Glutamatergic neuron (in vitro differentiated cells): ENCODE measurements at regions not wholly inside any gene's neighbourhood (a gene's known extent, or its start where the extent isn't known, plus 50 kb on each side); places are given as distances from the start of the nearest gene placed in this dataset.

ENCODE experiments used
- DNase-seq: peaks from one replicate; pipeline ENCODE4 v3.0.0; 2022
- H3K27ac Mint-ChIP-seq: one replicate; pipeline ENCODE4 v1.8.0; 2020; ENCODE audit warnings: mild to moderate bottlenecking, mixed read lengths, inconsistent platforms; ENCODE audit not compliant: unreplicated experiment
- H3K27me3 Mint-ChIP-seq: one replicate; pipeline ENCODE4 v1.8.0; 2020; ENCODE audit warnings: mild to moderate bottlenecking, moderate library complexity, mixed read lengths, inconsistent platforms; ENCODE audit not compliant: unreplicated experiment
- H3K36me3 Mint-ChIP-seq: one replicate; pipeline ENCODE4 v1.8.0; 2020; ENCODE audit warnings: mild to moderate bottlenecking, mixed read lengths, inconsistent platforms; ENCODE audit not compliant: unreplicated experiment
- H3K4me1 Mint-ChIP-seq: one replicate; pipeline ENCODE4 v1.8.0; 2020; ENCODE audit warnings: mild to moderate bottlenecking, low read depth, mixed read lengths, inconsistent platforms; ENCODE audit not compliant: unreplicated experiment
- H3K4me3 Mint-ChIP-seq: one replicate; pipeline ENCODE4 v1.8.0; 2020; ENCODE audit warnings: mild to moderate bottlenecking, mixed read lengths, inconsistent platforms; ENCODE audit not compliant: unreplicated experiment
- H3K9me3 Mint-ChIP-seq: one replicate; pipeline ENCODE4 v1.8.0; 2020; ENCODE audit warnings: mild to moderate bottlenecking, moderate library complexity, mixed read lengths, inconsistent platforms; ENCODE audit not compliant: unreplicated experiment
- TF ChIP-seq, protein P1 (sequence below): fragments of 200-600 bp; sonication (generic); IDR thresholded peaks from one replicate; pipeline ENCODE4 v1.5.0; 2021; ENCODE audit not compliant: partially characterized antibody, unreplicated experiment

DNA sequence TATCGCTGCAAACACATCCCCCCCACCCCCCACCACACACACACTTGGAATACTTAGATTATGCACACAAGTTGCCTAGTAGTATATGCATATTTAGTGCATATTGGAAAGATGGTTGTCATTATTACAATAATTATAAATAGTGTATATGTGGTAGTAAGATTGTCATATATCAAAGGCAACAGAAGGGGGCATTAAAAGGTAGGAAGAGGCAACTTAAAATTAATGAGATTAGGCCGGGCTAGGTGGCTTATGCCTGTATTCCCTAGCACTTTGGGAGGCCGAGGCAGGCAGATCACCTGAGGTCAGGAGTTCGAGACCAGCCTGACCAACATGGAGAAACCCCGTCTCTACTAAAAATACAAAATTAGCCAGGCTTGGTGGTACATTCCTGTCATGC is 52.1 kb downstream of the GSC start:
- DNase-seq, result no peak
- H3K36me3 Mint-ChIP-seq, result no peaks in the 10 kb centered on the region
- H3K27me3 Mint-ChIP-seq, result no peaks in the 10 kb centered on the region
- TF ChIP-seq, protein P1, sequence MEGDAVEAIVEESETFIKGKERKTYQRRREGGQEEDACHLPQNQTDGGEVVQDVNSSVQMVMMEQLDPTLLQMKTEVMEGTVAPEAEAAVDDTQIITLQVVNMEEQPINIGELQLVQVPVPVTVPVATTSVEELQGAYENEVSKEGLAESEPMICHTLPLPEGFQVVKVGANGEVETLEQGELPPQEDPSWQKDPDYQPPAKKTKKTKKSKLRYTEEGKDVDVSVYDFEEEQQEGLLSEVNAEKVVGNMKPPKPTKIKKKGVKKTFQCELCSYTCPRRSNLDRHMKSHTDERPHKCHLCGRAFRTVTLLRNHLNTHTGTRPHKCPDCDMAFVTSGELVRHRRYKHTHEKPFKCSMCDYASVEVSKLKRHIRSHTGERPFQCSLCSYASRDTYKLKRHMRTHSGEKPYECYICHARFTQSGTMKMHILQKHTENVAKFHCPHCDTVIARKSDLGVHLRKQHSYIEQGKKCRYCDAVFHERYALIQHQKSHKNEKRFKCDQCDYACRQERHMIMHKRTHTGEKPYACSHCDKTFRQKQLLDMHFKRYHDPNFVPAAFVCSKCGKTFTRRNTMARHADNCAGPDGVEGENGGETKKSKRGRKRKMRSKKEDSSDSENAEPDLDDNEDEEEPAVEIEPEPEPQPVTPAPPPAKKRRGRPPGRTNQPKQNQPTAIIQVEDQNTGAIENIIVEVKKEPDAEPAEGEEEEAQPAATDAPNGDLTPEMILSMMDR, result no peak
- no peak overlapping the region for H3K27ac Mint-ChIP-seq
- H3K4me1 Mint-ChIP-seq, result no peaks in the 10 kb centered on the region
- no peak overlapping the region for H3K4me3 Mint-ChIP-seq
- H3K9me3 Mint-ChIP-seq, result no peaks in the 10 kb centered on the region

DNA sequence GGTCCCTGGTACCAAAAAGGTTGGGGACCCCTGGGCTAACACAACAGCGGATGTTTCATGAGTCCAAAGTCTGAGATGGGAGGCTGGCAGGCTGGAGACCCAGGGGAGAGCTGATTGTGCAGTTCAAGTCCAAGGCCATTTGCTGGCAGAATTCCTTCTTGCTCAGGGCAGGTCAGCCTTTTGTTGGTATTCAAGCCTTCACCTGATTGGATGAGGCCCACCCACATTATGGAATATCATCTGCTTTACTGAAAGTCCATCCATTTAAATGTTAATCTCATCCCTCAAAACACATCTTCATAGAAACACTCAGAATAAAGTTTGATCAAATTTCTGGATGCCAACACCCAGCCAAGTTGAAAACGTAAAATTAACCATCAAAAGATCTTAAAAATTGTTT is 52.9 kb downstream of the GSC start:
- TF ChIP-seq, protein P1, result no peak
- no peak overlapping the region for H3K27ac Mint-ChIP-seq
- no peak overlapping the region for H3K4me3 Mint-ChIP-seq
- no peaks in the 10 kb centered on the region for H3K4me1 Mint-ChIP-seq
- H3K9me3 Mint-ChIP-seq, result no peaks in the 10 kb centered on the region
- H3K36me3 Mint-ChIP-seq, result no peaks in the 10 kb centered on the region
- H3K27me3 Mint-ChIP-seq, result no peaks in the 10 kb centered on the region
- no peak for DNase-seq

DNA sequence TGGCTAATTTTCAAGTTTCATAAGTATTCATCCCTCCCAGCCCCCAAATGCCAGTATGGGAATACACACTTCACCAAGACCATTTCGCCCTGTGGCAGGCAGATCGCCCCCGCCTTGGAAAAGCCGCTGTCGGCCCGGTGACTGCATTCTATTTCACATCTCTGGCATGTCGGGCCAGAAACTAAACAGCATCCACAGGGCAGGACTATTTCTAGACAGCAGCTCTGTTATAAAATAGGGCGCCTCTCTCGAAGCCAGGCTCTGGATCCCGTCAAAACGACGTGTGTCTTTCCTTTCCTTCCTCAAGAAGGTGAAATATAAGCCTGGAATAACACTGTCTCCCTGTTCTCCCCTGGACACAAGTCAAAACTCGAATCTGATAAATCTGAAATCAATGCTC is 56.8 kb downstream of the GSC start:
- Mint-ChIP-seq H3K4me3 (no peak overlapping the region), H3K27me3 (no peaks in the 10 kb centered on the region), H3K36me3 (no peaks in the 10 kb centered on the region), H3K27ac (no peak overlapping the region), H3K4me1 (no peaks in the 10 kb centered on the region), H3K9me3 (no peaks in the 10 kb centered on the region)
- DNase-seq, result no peak
- TF ChIP-seq, protein P1, result no peak

DNA sequence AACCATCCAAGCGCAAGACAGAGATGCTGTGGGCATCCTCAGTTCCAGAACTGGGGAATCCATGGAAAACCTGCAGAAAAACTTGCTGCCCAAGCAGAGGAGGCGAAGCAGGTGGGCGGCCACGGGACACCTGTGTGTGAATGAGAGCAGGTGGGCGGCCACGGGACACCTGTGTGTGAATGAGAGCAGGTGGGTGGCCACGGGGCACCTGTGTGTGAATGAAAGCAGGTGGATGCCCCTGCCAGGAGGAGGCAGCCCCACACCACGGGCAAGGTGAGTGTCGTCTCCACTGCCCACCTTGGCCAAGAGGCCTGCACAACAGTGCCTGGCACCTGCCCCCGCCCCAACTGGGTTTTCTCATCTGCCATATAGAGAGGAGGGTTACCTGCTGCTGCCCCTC is 59.2 kb downstream of the GSC start:
- H3K36me3 Mint-ChIP-seq, result no peaks in the 10 kb centered on the region
- peaks cover 5% of the 10 kb centered on the region for H3K27me3 Mint-ChIP-seq
- no peaks in the 10 kb centered on the region for H3K4me1 Mint-ChIP-seq
- no peak overlapping the region for H3K27ac Mint-ChIP-seq
- TF ChIP-seq, protein P1, result no peak
- DNase-seq, result no peak
- H3K4me3 Mint-ChIP-seq, result no peak overlapping the region
- no peaks in the 10 kb centered on the region for H3K9me3 Mint-ChIP-seq

DNA sequence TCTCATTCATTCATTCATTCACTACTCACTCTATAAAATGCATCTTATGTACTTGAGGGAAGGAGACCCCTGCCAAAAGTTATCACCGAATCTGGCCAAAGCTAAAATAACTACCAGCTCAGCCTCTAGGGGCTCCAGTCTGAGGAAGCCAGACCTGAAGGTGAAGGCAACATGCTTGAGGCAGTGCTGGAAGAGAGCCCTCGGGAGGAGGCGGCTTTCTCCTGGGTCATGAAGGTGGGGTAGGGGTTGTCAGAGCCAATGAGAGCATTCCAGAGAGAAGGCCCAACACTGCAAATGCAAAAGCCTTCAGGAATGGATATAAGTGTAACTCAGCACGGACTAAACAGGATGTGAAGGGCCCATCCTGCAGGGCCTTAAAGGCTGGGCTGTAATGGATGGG is 62.4 kb downstream of the GSC start:
- Mint-ChIP-seq H3K36me3 (no peaks in the 10 kb centered on the region), H3K27me3 (peaks cover 7% of the 10 kb centered on the region), H3K4me3 (no peak overlapping the region), H3K4me1 (no peaks in the 10 kb centered on the region), H3K9me3 (peaks cover 2% of the 10 kb centered on the region), H3K27ac (no peak overlapping the region)
- no peak for DNase-seq
- TF ChIP-seq, protein P1, result no peak
